NCI-H2196 (cell line): ENCODE measurements at regions not wholly inside any gene's neighbourhood (a gene's known extent, or its start where the extent isn't known, plus 50 kb on each side); places are given as distances from the start of the nearest gene placed in this dataset.
"Not testable (repeated sequence)": the region's sequence is repeated elsewhere in the genome, so short reads cannot be mapped to it uniquely, and the experiment has no call there.

Source experiments
- DNase-seq: peaks from one replicate; lab custom pipeline; 2025; ENCODE audit not compliant: unreplicated experiment; lab: John Stamatoyannopoulos, UW

DNA sequence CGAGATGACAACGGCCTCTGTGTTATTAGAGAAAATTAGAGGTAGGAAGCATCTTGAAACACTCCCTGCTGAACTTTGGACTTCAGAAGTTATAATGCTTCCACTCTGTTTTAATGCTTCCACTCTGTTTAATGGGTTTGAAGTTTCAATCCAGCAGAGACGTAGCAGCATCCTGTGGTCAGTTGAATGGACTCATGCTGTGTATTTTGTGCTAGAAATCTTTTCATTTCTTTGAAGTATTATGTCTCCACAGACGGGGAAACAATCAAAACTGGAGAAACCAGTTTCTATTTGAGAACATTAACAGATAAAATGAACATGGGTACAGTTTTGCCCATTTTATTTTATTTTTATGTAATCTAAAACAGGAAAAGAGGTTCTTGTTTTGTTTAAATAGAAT lies 1736.2 kb downstream of the SLITRK5 start:
- no peak for DNase-seq

DNA sequence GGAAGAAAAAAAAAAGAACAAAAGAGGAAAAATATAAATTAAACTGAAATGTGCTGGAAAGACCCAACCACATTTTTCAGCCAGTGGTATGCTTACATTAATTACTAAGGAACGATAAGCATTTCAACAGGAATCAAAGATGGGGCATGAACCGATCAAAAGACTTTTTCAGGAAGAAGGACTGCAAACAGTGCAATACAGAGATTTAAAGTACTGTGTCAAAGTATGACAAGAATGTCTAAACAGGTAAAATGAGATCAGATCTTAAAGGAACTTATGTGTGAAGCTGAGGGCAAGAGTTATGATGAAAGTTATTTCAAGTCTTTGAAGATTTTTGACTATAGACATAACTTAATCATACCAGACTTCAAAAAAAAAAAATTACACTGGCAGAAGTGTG lies 1761.8 kb downstream of the SLITRK5 start:
- DNase-seq: no peak

DNA sequence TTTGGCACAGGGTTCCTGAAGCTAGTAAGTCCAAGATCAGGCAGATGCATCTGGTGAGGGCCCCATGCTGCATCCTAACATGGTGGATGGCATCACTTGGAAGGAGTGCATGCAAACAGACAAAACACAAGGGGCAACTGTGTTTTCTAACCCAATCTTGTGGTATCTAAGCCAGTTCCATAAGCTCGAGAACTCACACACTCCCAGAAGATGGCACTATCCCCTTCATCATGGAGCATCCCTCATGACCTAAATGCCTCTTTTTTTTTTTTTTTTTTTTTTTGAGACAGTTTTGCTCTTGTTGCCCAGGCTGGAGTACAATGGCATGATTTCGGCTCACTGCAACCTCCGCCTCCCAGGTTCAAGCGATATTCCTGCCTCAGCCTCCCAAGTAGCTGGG lies 1763.5 kb downstream of the SLITRK5 start:
- not testable (repeated sequence) for DNase-seq

DNA sequence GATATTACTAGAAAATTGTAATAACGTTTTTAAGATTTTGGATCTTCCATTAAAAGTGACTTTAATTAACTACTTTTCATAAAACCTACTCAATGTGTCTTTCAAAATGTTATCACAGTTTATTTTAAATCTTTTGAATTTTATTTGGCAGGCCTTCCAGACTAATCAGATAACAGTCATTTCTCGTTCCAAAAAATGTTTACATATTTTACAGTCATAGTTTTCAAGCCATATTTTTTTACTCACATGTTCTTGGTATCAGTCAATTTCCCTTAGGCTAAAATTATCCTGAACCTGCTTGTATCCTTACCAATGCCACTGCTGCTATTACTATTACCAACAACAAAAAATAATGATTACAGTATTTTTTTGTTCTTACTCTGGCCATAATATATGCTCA lies 1783.5 kb downstream of the SLITRK5 start:
- no peak for DNase-seq

DNA sequence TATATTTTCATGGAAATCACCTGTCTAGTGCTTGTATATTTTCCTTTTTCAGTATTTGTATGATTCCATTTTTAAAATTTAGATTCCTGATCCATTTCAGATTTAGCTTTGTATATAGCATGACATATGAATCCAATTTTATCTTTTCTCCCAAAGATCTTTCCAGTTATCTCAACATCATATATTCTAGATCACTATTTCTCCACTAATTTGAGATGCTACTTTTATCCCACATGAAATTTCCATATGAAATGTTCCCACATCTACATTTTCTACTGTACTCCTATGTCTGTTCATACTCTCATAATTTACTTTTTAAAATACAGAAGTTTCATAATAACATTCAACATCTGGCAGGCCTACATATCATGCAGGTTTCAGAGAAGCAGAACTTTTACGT lies 1784.1 kb downstream of the SLITRK5 start:
- no peak for DNase-seq

DNA sequence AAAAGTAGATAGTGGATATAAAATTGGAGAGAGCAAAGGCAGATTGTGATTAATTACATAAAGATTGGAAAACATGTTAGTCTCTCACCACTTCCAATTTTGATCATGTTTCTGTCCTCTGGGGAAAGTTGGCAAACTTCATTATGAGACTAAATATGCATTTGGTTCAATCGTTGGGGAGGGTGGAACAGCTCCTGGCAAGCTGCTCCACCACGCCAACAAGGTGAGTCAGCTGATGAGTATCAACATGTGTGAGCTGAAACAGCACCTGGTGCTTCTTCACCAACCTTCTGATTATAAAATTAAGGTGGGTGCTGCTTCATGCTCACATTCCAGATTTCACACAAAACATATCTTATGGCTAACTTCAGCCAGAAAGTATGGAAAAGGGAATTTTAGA lies 1784.6 kb downstream of the SLITRK5 start:
- no peak for DNase-seq

DNA sequence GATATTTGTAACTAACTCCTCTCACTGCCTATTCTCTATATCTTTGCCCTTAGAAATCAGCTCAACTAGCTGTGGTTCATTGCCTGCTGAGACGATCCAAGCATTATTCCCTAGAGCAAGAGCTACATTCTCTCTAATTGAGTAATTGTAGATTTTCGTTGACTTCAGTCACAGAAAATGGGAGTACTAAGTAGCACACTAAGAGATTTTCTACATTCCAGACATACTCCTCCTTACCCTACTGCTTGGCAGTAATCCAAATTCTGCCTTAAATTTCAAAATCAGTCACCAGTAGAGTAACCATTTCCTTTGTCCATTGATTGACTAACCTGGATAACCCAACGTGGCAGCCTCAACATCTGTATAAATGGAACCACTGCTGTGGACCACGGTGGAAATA lies 1786.8 kb downstream of the SLITRK5 start:
- DNase-seq: no peak

DNA sequence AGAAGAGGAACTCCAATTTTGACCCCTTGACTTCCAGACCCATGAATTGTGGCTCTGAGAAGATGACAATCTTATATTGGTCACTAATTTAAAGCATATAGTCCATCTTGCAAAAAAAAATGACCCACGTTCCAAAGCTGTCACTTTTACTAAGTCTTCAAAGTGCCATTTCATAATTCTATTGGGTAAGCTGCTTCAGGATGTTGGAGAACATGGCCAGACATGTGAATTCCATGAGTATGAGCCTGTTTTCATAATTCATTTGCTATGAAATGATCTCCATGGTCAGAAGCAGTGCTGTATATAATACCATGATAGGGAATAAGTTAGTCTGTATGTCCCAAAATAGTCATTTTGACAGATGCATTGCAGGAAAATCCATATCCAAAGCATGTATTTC lies 1787.3 kb downstream of the SLITRK5 start:
- DNase-seq: no peak

DNA sequence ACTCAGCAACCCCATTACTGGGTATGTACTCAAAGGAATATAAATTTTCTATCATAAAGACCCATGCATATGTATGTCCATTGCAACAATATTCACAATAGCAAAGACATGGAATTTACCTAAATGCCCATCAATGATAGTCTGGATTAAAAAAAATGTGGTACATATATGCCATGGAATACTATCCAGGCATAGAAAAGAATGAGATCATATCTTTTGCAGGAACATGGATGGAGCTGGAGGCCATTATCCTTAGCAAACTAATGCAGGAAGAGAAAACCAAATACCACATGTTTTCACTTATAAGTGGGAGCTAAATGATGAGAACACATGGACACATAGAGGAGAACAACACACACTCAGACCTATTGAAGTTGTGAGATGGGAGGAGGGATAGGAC lies 1789.7 kb downstream of the SLITRK5 start:
- not testable (repeated sequence) for DNase-seq

DNA sequence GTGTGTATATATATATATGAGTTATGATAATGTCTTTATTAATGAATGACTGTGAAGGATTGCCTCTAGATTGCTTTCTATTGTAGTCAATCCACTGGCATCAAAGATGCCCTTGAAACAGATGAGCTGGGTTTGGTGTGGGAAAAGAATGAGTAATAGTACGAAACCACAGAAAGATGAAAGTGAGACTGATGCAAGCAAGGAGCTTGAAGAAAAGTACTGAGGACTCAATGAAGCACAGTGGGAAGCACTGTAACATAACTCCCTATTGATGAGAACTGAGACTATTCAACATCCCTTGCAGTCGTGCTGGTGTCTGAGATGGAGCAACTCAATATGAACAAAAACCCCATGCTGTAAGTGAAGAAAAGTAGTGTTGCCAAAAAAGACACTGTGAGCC lies 1794.2 kb downstream of the SLITRK5 start:
- DNase-seq: no peak

DNA sequence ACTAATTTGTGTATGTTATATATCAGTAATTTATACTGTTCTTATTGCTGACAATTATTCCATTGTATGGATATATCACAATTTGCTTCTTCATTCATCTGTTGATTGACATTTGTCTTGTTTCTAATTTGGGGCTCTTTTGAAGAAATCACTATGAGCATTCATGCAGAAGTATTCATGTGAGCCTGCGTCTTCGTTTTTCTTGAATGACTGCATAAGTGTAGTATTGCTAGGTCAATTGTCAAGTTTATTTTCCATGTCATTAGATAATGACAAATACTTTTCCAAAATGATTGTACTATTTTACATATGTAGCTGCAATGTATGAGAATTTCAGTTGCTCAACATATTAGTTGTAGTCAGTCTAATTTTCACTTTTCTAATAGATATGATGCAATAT lies 1796.9 kb downstream of the SLITRK5 start:
- no peak for DNase-seq

DNA sequence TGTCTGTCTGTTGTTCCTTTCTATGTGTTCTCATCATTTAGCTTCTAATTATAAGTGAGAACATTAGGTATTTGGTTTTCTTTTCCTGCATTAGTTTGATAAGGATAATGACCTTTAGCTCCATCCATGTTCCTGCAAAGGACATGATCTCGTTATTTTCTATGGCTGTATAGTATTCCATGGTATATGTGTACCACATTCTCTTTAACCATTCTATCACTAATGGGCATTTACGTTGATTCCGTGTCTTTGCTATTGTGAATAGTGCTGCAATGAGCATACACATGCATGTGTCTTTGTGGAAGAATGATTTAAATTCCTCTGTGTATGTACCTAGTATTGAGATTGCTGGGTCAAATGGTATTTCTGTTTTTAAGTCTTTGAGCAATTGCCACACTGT lies 1799.7 kb downstream of the SLITRK5 start:
- DNase-seq: no peak

DNA sequence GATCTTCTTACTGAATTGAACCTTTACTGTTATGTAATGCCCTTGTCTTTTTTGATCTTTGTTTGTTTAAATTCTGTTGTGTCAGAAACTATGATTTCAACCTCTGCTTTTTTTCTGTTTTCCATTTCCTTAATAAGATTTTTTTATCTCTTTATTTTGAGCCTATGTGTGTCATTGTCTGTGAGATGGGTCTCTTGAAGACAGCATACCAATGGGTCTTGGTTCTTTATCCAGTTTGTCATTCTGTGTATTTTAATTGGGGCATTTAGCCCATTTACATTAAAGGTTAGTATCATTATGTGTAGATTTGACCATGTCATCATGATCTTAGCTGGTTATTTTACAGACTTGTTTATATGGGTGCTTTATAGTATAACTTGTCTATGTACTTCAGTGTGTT lies 1803.3 kb downstream of the SLITRK5 start:
- DNase-seq: no peak

DNA sequence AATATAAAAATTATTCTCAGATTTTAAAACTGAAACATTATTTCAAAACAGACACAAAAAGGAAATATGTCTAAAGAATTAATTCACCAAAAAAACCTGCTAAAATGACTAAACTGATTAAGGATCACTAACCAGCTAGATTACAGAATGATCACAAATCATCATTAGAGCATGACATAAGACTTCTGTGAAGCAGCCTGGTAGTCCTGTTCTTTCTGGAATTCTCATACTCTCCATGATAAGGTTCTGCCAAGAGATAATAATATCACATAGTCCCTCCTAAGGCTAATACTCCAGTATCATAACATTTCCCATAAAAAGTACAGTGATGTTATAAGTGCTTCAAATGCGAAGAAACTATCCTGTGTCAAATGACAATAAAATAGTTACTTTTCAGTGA lies 1814.9 kb downstream of the SLITRK5 start:
- DNase-seq: no peak

DNA sequence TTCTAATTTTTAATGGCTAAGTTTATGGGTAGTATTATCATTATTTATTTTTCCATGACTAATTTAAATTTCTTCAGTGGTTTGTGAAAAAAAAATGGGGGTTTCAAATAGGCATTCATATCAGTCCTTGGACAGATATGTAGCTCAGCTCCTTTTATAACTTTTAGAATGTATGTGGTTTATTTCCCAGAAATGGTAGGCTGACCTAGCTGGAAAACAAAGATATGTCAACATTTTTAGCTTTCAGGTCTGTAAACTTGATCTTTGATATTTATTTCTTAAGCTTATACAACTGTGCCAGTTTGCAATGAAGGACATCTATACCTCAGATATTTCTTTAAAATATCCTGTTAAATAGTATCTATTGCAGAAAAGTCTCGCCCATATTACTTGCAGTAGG lies 1815.5 kb downstream of the SLITRK5 start:
- no peak for DNase-seq

DNA sequence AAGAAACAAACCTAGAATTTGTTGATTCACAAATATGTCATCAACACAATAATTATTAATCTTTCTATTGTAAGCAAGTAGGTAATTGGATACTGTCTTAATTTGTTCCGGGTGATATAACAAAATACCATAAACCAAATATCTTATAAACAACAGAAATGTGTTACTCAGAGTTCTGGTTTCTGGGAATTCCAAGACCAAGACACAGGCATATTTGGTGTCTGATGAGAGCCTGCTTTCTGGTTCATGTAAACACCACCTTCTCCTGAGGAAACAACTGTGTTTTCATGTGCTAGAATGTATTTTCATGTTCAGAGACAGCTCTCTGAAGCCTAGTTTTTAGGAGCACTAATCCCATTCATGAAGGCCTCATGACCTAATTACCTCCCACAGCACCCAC lies 1819.5 kb downstream of the SLITRK5 start:
- DNase-seq: no peak

DNA sequence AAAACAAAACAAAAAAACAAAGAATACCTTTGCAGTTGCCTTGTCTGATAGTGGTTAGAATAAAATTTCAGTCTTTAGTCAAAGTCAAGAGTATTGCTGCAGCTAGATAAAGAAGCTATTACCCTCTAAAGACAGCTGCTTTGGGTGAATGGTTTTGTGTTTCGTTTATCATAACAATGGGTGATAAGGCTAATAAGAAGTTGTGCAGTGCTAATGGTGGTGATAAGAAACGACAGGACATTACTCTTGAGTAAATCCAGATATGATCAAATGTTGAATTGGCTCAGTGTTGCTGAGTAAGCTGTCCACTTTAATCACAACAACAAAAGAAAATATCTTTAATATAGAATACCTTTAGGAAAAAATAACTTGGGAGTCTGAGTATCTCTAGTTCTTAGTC lies 1825.3 kb downstream of the SLITRK5 start:
- no peak for DNase-seq

DNA sequence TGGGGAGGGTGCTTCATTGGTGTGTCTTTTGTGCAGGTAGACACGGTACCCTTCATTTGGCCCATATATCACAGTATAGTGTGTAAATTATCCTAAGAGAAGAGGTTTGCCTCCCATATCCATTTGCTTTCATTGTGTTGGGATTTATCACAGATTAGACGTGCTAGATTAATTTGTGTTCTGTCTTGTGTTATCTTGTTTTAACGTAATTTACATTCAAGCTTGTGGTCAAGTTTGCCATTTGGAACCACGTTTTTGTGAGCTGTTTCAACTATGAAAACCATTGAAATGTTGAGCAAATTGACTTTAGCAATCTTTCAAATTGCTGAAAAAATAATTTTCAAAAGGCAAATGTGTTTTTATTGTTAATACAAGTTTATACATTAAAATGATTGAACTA lies 1826.5 kb downstream of the SLITRK5 start:
- no peak for DNase-seq

DNA sequence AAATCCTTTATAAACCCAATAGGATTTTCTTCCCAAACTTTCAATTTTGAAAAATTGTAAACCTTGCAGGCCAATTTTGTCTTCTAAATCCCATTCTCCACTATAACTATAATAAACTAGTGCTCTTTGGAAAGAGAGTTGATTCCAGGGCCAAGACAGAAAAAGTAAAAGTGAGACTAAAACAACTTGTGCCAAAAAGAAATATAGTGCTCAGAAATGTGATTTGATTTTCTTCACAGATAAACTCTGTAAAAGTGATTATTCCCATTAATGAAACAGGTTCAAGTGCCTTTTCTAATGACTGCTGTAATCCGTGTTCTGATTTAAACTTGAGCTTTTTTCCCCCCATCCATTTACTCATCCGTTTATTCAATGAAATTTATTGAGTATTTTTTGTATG lies 1831.1 kb downstream of the SLITRK5 start:
- DNase-seq: no peak

DNA sequence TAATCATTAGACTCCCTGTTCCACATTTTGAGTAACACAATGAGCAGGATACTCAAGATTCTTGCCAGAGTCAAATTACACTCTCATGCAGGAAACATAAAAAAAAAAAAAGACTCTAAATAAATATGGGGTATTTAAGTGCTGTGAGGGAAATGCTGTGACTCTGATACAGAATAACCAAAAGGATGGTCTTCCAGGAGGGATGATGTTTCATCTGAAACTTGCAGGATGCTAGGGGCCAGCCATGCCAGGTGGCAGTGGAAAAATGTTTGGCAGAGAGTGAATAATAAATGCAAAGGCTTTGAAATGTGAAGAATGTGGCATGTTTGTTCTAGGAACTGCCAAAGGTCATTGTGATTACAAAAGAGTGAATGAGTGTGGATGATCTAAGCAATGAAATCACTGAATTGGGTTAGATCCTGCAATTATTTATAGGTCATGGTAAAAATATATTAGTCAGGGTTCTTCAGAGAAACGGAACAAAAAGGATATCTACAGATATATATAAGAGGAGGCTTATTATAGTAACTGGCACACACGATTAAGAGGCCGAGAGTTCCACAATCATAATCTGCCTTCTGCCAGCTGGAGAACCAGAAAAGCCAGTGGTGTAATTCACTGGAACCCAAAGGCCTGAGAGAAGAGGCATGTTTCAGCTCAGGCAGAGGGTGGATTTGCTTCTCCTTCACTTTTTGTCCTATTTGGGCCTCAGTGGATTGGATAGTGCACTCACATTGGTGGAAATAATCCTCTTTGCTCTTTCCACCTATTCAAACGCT lies 1832.8 kb upstream of the MIR17HG start:
- no peak for DNase-seq

DNA sequence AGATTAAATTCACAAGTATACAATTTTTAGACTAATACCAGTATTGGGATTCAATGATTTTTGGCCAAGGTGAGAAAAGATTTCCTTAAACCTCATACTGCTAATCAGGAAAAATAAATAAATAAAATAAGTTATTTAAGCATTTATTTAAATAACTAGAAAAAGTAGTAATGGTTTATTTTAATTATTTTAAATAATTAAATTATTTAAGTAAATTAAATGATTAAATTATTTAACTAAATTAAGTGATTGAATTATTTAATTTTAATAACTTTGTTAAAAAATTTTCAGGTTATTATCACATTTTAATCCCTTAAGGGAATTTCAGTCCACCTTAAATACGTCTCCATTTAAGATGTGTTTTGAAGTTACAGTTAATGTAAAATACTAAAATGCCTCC lies 1831.5 kb upstream of the MIR17HG start:
- no peak for DNase-seq

DNA sequence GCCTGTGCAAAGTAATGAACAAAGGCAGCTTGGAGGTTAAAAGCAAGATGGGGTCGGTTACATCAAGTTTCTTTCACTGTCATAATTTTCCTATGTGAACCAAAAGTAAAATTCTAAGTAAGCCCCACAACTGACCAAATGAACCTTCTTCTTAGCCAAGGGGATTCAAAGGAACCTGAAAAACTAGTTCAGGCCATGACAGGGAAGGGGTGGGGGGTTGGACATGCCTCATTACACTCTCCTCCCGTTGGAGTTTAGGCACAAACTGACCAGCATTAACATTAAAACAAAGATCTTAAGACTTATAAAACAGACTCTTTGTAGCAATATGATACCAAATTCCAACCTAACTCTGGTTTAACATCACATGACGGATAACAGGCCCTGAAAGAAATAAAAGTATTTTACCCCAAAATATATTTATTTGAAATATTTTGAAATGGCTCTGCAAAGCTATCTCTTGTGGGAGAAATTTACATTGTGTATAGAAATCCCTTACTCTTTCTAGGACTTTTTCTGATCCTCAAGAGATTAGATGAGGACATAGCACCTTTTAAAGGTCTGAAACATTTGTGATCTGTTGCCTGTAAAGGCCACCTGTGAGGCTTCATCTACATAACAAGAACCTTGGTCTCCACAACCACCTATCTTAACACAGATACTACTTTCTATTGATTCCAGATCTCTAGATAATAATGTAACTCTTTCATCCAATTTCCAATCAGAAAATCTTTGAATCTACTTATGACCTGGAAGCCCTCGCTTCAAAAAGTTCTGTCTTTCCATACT lies 1829.0 kb upstream of the MIR17HG start:
- no peak for DNase-seq

DNA sequence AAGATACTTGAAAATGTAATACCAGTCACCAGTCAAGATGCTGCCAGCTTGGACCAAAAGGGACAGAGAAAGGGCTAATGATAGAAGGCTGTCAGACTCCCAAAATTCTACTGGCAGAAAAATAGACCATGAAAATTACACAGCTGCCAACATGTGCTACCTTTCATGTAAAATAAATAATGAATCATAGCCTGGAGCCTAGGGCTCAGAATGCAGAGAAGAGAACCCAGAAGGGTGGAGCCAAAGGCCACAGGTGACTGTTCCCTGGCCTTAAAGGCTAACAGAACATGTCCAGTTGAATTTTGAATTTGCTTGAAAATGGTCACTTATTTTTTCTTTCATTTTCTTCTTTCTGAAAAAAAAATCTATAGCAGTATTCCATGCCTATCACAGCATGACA lies 1827.0 kb upstream of the MIR17HG start:
- no peak for DNase-seq
